ENCODE measurements at regions not wholly inside any gene's neighbourhood (a gene's known extent, or its start where the extent isn't known, plus 50 kb on each side); places are given as distances from the start of the nearest gene placed in this dataset.

DNA sequence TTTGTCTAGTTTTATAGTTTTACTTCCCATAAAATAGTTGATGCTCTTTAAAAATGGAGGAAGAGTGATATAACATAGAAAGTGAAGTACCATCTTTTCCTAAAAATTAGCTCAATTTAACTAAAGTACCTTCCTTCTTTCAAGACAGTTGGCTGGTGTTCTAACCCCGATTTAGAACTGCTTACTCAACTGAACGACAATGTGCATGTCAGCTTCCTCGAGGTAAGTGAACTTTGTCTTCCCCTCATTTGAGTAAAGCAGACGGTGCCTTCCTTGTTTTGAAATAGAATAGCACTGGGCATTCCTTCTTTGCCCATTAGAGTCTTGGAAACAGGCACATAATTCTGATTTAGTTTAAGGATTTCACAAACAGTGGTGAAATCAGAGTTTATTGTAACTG lies 1519.2 kb downstream of the EFNB2 start:
- Histone ChIP-seq H3K79me1 (ENCODE audit: low read depth in 1 of 2, low read length in 2 of 2) (no peaks in the 10 kb centered on the region), H3K9ac (ENCODE audit: low read depth, low read length) (no peak overlapping the region), H2AK5ac (ENCODE audit: low read depth, low read length) (no peak overlapping the region), H3K27ac (ENCODE audit: insufficient read depth, low read length) (no peak overlapping the region), H2BK20ac (ENCODE audit: low read depth, low read length) (no peak overlapping the region), H2BK5ac (ENCODE audit: low read depth, low read length, poor library complexity, severe bottlenecking) (no peak overlapping the region), H4K91ac (ENCODE audit: insufficient read depth, low read depth, low read length) (no peak overlapping the region), H3K18ac (ENCODE audit: low read depth, low read length) (no peak overlapping the region), H3K4me2 (ENCODE audit: low read depth, low read length) (no peak overlapping the region), H3K4me3 (ENCODE audit: insufficient read depth, low read depth, low read length) (no peak overlapping the region), H4K20me1 (ENCODE audit: insufficient read depth, low read length) (no peaks in the 10 kb centered on the region), H3K56ac (ENCODE audit: extremely low read depth, insufficient read depth, low read length) (no peak overlapping the region), H3K36me3 (ENCODE audit: control insufficient read depth, insufficient read depth, low read length) (no peaks in the 10 kb centered on the region), H2BK15ac (ENCODE audit: low read depth, low read length) (no peak overlapping the region), H3K4me1 (ENCODE audit: control insufficient read depth, insufficient read depth, low read length) (no peaks in the 10 kb centered on the region), H2AK9ac (replicated peaks; ENCODE audit: low read depth, low read length, poor library complexity) (no peak overlapping the region), H3K27me3 (ENCODE audit: control insufficient read depth, insufficient read depth, low read length) (no peaks in the 10 kb centered on the region), H3K4ac (ENCODE audit: low read depth, low read length) (no peak overlapping the region), H3K14ac (replicated peaks; ENCODE audit: low read depth, low read length) (no peak overlapping the region), H4K8ac (ENCODE audit: low read depth in 2 of 2, low read length in 2 of 2) (no peak overlapping the region), H3K23ac (ENCODE audit: low read depth, low read length) (no peak overlapping the region), H3K9me3 (ENCODE audit: control insufficient read depth, insufficient read depth, low read length) (no peaks in the 10 kb centered on the region; the same call in 1 of the 2 replicates), H4K5ac (ENCODE audit: low read depth, low read length) (no peak overlapping the region), H2AFZ (replicated peaks; ENCODE audit: low read length, poor library complexity) (no peak overlapping the region), H2BK120ac (ENCODE audit: low read depth, low read length) (no peak overlapping the region), H3K9me1 (ENCODE audit: insufficient read depth, low read length) (no peaks in the 10 kb centered on the region)
- CTCF ChIA-PET: interaction anchor here (0.7 kb wide), 1 partner anchor 1162 kb away, joined by 3 read pairs; no protein-coding TSS in a partner anchor
- no CpG with 5 or more reads among the region's 4 CpGs for WGBS, 2 experiments (ENCODE audit: extremely low coverage in 2 of 2, insufficient read length in 1 of 2)
- dilution Hi-C loops (cut with HindIII; ENCODE audit: low sequenced_read_pairs, unreplicated experiment): no loop called here
- POLR2A ChIA-PET (ENCODE audit: unreplicated experiment): no interaction called here
- DNase-seq (no peak), ATAC-seq (ENCODE audit: low read depth) (no peak)
- BruUV-seq (replicated peaks): no TSS peak
- TF ChIP-seq CEBPB (IDR thresholded peaks at IDR 0.05; ENCODE audit: low read depth, low read length): no peak
- no peak for TF ChIP-seq MAFK (IDR thresholded peaks at IDR 0.05; ENCODE audit: low read depth, low read length)
- TF ChIP-seq SMC3 (IDR thresholded peaks at IDR 0.05; ENCODE audit: low read depth, low read length): no peak
- TF ChIP-seq BHLHE40 (IDR thresholded peaks at IDR 0.05; ENCODE audit: low read depth, low read length): no peak
- no peak for TF ChIP-seq NFE2L2 (IDR thresholded peaks at IDR 0.05; ENCODE audit: low read depth, low read length)
- no peak for TF ChIP-seq RAD21 (IDR thresholded peaks at IDR 0.05; ENCODE audit: low read length)
- no peak for TF ChIP-seq RCOR1 (IDR thresholded peaks at IDR 0.05; ENCODE audit: insufficient replicate concordance, low read length)
- TF ChIP-seq, protein P1, sequence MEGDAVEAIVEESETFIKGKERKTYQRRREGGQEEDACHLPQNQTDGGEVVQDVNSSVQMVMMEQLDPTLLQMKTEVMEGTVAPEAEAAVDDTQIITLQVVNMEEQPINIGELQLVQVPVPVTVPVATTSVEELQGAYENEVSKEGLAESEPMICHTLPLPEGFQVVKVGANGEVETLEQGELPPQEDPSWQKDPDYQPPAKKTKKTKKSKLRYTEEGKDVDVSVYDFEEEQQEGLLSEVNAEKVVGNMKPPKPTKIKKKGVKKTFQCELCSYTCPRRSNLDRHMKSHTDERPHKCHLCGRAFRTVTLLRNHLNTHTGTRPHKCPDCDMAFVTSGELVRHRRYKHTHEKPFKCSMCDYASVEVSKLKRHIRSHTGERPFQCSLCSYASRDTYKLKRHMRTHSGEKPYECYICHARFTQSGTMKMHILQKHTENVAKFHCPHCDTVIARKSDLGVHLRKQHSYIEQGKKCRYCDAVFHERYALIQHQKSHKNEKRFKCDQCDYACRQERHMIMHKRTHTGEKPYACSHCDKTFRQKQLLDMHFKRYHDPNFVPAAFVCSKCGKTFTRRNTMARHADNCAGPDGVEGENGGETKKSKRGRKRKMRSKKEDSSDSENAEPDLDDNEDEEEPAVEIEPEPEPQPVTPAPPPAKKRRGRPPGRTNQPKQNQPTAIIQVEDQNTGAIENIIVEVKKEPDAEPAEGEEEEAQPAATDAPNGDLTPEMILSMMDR (conservative IDR thresholded peaks at IDR 0.05; ENCODE audit: low read depth, low read length): no peak
- no peak for TF ChIP-seq POLR2A (IDR thresholded peaks at IDR 0.05; ENCODE audit: low read depth, low read length)
- TF ChIP-seq FOS (IDR thresholded peaks at IDR 0.05; ENCODE audit: low read depth, low read length): no peak
- TF ChIP-seq MXI1 (IDR thresholded peaks at IDR 0.05; ENCODE audit: borderline replicate concordance, low read depth, low read length): no peak
- no peak for TF ChIP-seq USF2 (IDR thresholded peaks at IDR 0.05; ENCODE audit: low read depth, low read length)
- in situ Hi-C loops (cut with MboI; ENCODE audit: low sequenced_read_pairs): no loop called here
- intact Hi-C loops (cut with micrococcal nuclease): no loop called here

All from IMR-90 (cell line).